ENCODE measurements at regions not wholly inside any gene's neighbourhood (a gene's known extent, or its start where the extent isn't known, plus 50 kb on each side); places are given as distances from the start of the nearest gene placed in this dataset.

DNA sequence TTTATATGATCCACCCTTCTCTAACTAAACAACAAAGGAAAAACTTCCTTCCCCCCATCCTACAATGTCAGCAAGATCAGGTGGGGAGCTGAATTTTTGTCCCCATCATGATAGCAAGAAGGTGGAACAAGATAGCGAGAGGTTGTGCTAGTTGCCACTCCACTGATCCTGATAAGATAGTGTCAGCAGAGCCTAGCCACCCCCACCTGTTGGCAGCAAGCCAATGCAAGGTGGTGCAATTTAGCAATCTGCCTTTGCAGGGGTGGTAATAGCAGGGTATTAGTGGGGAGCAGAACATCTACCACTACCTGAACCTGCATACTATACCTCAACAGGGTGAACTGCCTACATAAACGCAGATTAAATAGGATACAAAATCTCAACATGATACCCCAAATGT lies 80.2 kb upstream of the MAMLD1 start:
- Histone ChIP-seq H3K27ac (no peak overlapping the region), H3K4me3 (no peak overlapping the region), H3K27me3 (peaks cover 8% of the 10 kb centered on the region), H3K36me3 (replicated peaks in 1 of 2) (no peaks in the 10 kb centered on the region), H3K9me3 (replicated peaks in 1 of 3) (no peaks in the 10 kb centered on the region), H3K4me1 (replicated peaks in 1 of 2) (no peaks in the 10 kb centered on the region)
- intact Hi-C loops (cut with DNase I): no loop called here
- 65 to 86% (median 80%) methylated on average over 1 to 2 of the region's 2 CpGs for WGBS, 4 donors
- DNase-seq: no peak
- TF ChIP-seq POLR2A (IDR thresholded peaks at IDR 0.05) (no peak), CTCF (IDR thresholded peaks at IDR 0.05) (no peak)

- Histone ChIP-seq H3K4me1 (replicated peaks in 1 of 2) (no peaks in the 10 kb centered on the region), H3K36me3 (replicated peaks in 1 of 2) (no peaks in the 10 kb centered on the region), H3K4me3 (no peak overlapping the region), H3K27me3 (no peaks in the 10 kb centered on the region), H3K9me3 (replicated peaks in 1 of 3) (no peaks in the 10 kb centered on the region), H3K27ac (no peak overlapping the region)
- DNase-seq: no peak
- intact Hi-C loops (cut with DNase I): no loop called here
- TF ChIP-seq CTCF (IDR thresholded peaks at IDR 0.05) (no peak), POLR2A (IDR thresholded peaks at IDR 0.05) (no peak)
- 75 to 100% (median 91%) methylated on average over 2 to 5 of the region's 5 CpGs for WGBS, 4 donors
Measured at GRCh38 chrX:150291014-150291413, 72.1 kb upstream of the MAMLD1 start.

DNA sequence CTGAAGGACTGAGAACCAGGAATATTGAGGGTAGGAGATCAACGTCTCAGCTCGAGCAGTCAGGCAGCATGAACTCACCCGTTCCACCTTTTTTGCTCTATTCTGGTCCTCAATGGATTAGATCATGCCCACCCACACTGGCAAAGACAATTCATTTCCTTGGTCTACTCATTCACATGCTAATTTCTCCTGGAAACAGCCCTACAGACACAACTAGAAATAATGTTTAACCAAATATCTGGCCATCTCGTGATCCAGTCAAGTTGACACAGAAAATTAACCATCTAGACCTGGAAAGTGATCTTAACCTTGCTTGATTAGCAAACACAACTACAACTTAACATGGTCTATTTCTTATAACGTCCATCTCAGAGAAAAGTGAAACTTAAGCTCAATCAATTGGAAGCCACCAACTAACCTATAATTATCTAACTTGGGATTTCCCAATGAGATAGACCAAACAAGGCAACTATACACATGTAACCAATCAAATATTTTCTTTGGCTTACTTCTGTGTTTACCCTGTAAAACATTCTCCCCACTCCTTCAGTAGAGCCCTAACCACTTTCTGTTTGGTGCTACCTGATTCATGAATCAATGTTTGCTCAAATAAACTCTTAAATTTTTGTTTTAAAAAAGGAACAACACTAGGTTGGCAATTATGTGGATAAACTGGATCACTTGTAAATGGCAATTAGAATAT lies 69.7 kb upstream of the MAMLD1 start:
- TF ChIP-seq POLR2A (IDR thresholded peaks at IDR 0.05) (no peak), CTCF (IDR thresholded peaks at IDR 0.05) (no peak)
- Histone ChIP-seq H3K4me3 (no peak overlapping the region), H3K27ac (no peak overlapping the region), H3K27me3 (no peaks in the 10 kb centered on the region), H3K36me3 (replicated peaks in 1 of 2) (no peaks in the 10 kb centered on the region), H3K9me3 (replicated peaks in 1 of 3) (no peaks in the 10 kb centered on the region), H3K4me1 (replicated peaks in 1 of 2) (no peaks in the 10 kb centered on the region)
- 57 to 72% (median 64%) methylated on average over 5 of the region's 5 CpGs for WGBS, 4 donors
- DNase-seq: no peak
- intact Hi-C loops (cut with DNase I): no loop called here

GRCh38 chrX:150298841-150299551 lies 64.1 kb upstream of the MAMLD1 start:
- no peaks in the 10 kb centered on the region for H3K4me1 ChIP-seq (replicated peaks in 1 of 2)
- no peaks in the 10 kb centered on the region for H3K9me3 ChIP-seq (replicated peaks in 1 of 3)
- H3K36me3 ChIP-seq (replicated peaks in 1 of 2): no peaks in the 10 kb centered on the region
- H3K27ac ChIP-seq: no peak overlapping the region
- no peak for TF ChIP-seq CTCF (IDR thresholded peaks at IDR 0.05)
- no peak for TF ChIP-seq POLR2A (IDR thresholded peaks at IDR 0.05)
- WGBS, 4 donors: 64 to 78% (median 73%) methylated on average over 4 of the region's 4 CpGs
- no peaks in the 10 kb centered on the region for H3K27me3 ChIP-seq
- DNase-seq: no peak
- intact Hi-C loops (cut with DNase I): no loop called here
- H3K4me3 ChIP-seq: no peak overlapping the region

Data from adrenal gland (tissue), 9 donors.